HCT116 (cell line): ENCODE measurements at regions not wholly inside any gene's neighbourhood (a gene's known extent, or its start where the extent isn't known, plus 50 kb on each side); places are given as distances from the start of the nearest gene placed in this dataset.

Experiments
- ATAC-seq: fragments of 200-7000 bp; cut with Tn5 transposase; 2 replicates; pipeline ENCODE4 v1.9.1; 2020; ENCODE audit warnings: mild to moderate bottlenecking, moderate library complexity
- BruUV-seq: library from RNA; stranded (reverse); fragments of 400-500 nt; replicated peaks from 2 replicates; lab custom pipeline; 2021; lab: Mats Ljungman, UMichigan
- CTCF ChIA-PET: fragments of 300-600 bp; sonication (Branson Sonifier 250); formaldehyde crosslinking; loops from one replicate; lab custom pipeline; 2021; ENCODE audit warnings: antibody characterized with exemption; lab: Charles Lee
- POLR2A ChIA-PET: fragments of 300-600, 350-600 bp; sonication (Branson Sonifier 250); formaldehyde crosslinking; loops from one replicate; lab custom pipeline; 2021; ENCODE audit warnings: antibody characterized with exemption; lab: Charles Lee
- RAD21 ChIA-PET, 2 experiments: fragments of 300-600 bp; sonication (Branson Sonifier 250); formaldehyde crosslinking; loops; one replicate each; lab custom pipeline; 2023; ENCODE audit warnings: low total read pairs in 2 of 2; ENCODE audit not compliant: uncharacterized antibody in 2 of 2, unreplicated experiment in 2 of 2, low non-redundant PET in 1 of 2; lab: Charles Lee
- DNase-seq: peaks from one replicate; pipeline ENCODE4 v3.0.0-alpha.2; 2010; ENCODE audit warnings: low read depth, low spot score
- H2AFZ ChIP-seq: fragments of 200-600 bp; shearing (Covaris generic), sonication (generic); 2 replicates; pipeline ENCODE4 v1.6.1; 2017; ENCODE audit warnings: low read depth, mixed run types, mixed read lengths, antibody characterized with exemption, low read length; ENCODE audit not compliant: poor library complexity, severe bottlenecking
- H3K27ac ChIP-seq: 2 replicates; pipeline ENCODE4 v1.5.1; 2012; ENCODE audit warnings: low read depth, low read length
- H3K27me3 ChIP-seq: fragments of 200-600 bp; sonication (generic); 2 replicates; pipeline ENCODE4 v1.6.1; 2016; ENCODE audit warnings: mixed run types, low read length, mixed read lengths; ENCODE audit not compliant: insufficient read depth
- H3K36me3 ChIP-seq, 2 experiments: fragments of 200-500 bp in 1 of 2; fragments of 200-600 bp in 1 of 2; sonication (Bioruptor generic) in 1 of 2; sonication (generic) in 1 of 2; 2 replicates each; pipeline versions ENCODE4 v1.5.1 to v1.6.1; 2014 to 2016; ENCODE audit warnings: low read length in 2 of 2, inconsistent platforms in 1 of 2, mixed read lengths in 1 of 2, mixed run types in 1 of 2; ENCODE audit not compliant: insufficient read depth in 2 of 2, control insufficient read depth in 1 of 2
- H3K4me1 ChIP-seq, 2 experiments: fragments of 200-600 bp in 1 of 2; sonication (generic) in 1 of 2; 2 replicates each; pipeline versions ENCODE4 v1.5.1 to v1.6.1; 2012 to 2017; ENCODE audit warnings: low read length in 2 of 2, inconsistent platforms in 1 of 2, mild to moderate bottlenecking in 1 of 2, mixed read lengths in 1 of 2, mixed run types in 1 of 2, moderate library complexity in 1 of 2; ENCODE audit not compliant: insufficient read depth in 2 of 2, control insufficient read depth in 1 of 2
- H3K4me2 ChIP-seq: fragments of 200-600 bp; sonication (generic); 2 replicates; pipeline ENCODE4 v1.6.1; 2017; ENCODE audit warnings: mixed run types, low read length, mixed read lengths
- H3K4me3 ChIP-seq, 2 experiments: fragments of 200-600 bp in 1 of 2; sonication (generic) in 1 of 2; replicated peaks in 1 of 2; 2 replicates each; pipeline ENCODE4 v1.5.1; 2011 to 2016; ENCODE audit warnings: low read length in 2 of 2, control low read depth in 1 of 2, low read depth in 1 of 2, mild to moderate bottlenecking in 1 of 2, mixed read lengths in 1 of 2, mixed run types in 1 of 2
- H3K79me2 ChIP-seq: fragments of 200-600 bp; sonication (generic); 2 replicates; pipeline ENCODE4 v1.6.1; 2017; ENCODE audit warnings: mild to moderate bottlenecking, mixed run types, low read length, moderate library complexity, mixed read lengths; ENCODE audit not compliant: insufficient read depth
- H3K9ac ChIP-seq: fragments of 200-600 bp; sonication (generic); 2 replicates; pipeline ENCODE4 v1.6.1; 2016; ENCODE audit warnings: low read length, mixed read lengths
- H3K9me2 ChIP-seq: fragments of 200-600 bp; sonication (generic), shearing (Covaris generic); 2 replicates; pipeline ENCODE4 v1.6.1; 2017; ENCODE audit warnings: mixed run types, mild to moderate bottlenecking, moderate library complexity; ENCODE audit not compliant: insufficient read depth
- H3K9me3 ChIP-seq, 2 experiments: fragments of 200-500 bp in 1 of 2; fragments of 200-600 bp in 1 of 2; sonication (Bioruptor generic) in 1 of 2; sonication (generic) in 1 of 2; 2 replicates each; pipeline ENCODE4 v1.6.1; 2014 to 2017; ENCODE audit warnings: low read length in 2 of 2, mixed read lengths in 2 of 2, inconsistent platforms in 1 of 2, low read depth in 1 of 2, mild to moderate bottlenecking in 1 of 2, mixed run types in 1 of 2, moderate library complexity in 1 of 2; ENCODE audit not compliant: control insufficient read depth in 1 of 2, insufficient read depth in 1 of 2
- H4K20me1 ChIP-seq: fragments of 200-600 bp; sonication (generic), shearing (Covaris generic); 2 replicates; pipeline ENCODE4 v1.6.1; 2017; ENCODE audit warnings: mixed run types, mild to moderate bottlenecking, moderate library complexity; ENCODE audit not compliant: insufficient read depth
- CBX3 ChIP-seq: IDR thresholded peaks from 2 replicates; pipeline ENCODE4 v1.6.1; 2012; ENCODE audit warnings: low read depth
- CTCF ChIP-seq, 3 experiments: fragments of 200-600 bp in 1 of 3; sonication (generic) in 1 of 3; IDR thresholded peaks in 2 of 3; conservative IDR thresholded peaks in 1 of 3; 2 replicates each; pipeline ENCODE4 v1.5.1; 2012 to 2017; ENCODE audit warnings: low read depth in 2 of 3, low read length in 2 of 3, antibody characterized with exemption in 1 of 3, borderline replicate concordance in 1 of 3, control low read depth in 1 of 3, mild to moderate bottlenecking in 1 of 3, mixed read lengths in 1 of 3, mixed run types in 1 of 3, moderate library complexity in 1 of 3; ENCODE audit not compliant: insufficient read depth in 1 of 3
- EGR1 ChIP-seq: IDR thresholded peaks from 2 replicates; pipeline ENCODE4 v1.6.1; 2012; ENCODE audit warnings: low read depth
- EZH2 ChIP-seq: fragments of 200-600 bp; sonication (generic); IDR thresholded peaks from 2 replicates; pipeline ENCODE4 v1.6.1; 2017; ENCODE audit warnings: antibody characterized with exemption, mixed run types
- JUND ChIP-seq: IDR thresholded peaks from 2 replicates; pipeline ENCODE4 v1.6.1; 2012
- POLR2AphosphoS5 ChIP-seq: IDR thresholded peaks from 2 replicates; pipeline ENCODE4 v1.6.1; 2011; ENCODE audit warnings: mild to moderate bottlenecking, low read depth, low read length, moderate library complexity
- RAD21 ChIP-seq: IDR thresholded peaks from 2 replicates; pipeline ENCODE4 v1.6.1; 2012; ENCODE audit warnings: low read depth, mild to moderate bottlenecking
- REST ChIP-seq: IDR thresholded peaks from 2 replicates; pipeline ENCODE4 v1.6.1; 2012; ENCODE audit warnings: low read depth
- SRF ChIP-seq: IDR thresholded peaks from 2 replicates; pipeline ENCODE4 v1.6.1; 2012; ENCODE audit warnings: low read depth
- TCF7L2 ChIP-seq: IDR thresholded peaks from 2 replicates; pipeline ENCODE4 v1.7.0; 2011; ENCODE audit warnings: borderline replicate concordance, inconsistent platforms; ENCODE audit not compliant: insufficient read depth, insufficient read length; ENCODE audit errors: extremely low read depth
- YY1 ChIP-seq: IDR thresholded peaks from 2 replicates; pipeline ENCODE4 v1.6.1; 2011; ENCODE audit warnings: low read length, low read depth, moderate library complexity, mild to moderate bottlenecking; ENCODE audit not compliant: insufficient replicate concordance; ENCODE audit errors: extremely low read depth
- ZFX ChIP-seq: fragments of 450-650 bp; IDR thresholded peaks from 2 replicates; pipeline ENCODE4 v1.6.1; 2017
- ZNF274 ChIP-seq: fragments of 200-500 bp; sonication (Bioruptor generic); IDR thresholded peaks from 2 replicates; pipeline ENCODE4 v1.6.1; 2014; ENCODE audit warnings: mild to moderate bottlenecking, low read depth, low read length, inconsistent platforms
- intact Hi-C: fragments of 100-400 bp; cut with micrococcal nuclease; formaldehyde crosslinking; loops from 2 replicates; pipeline ENCODE4 v1.10.0; 2022
- TF ChIP-seq, protein P1 (sequence below): IDR thresholded peaks from 2 replicates; pipeline ENCODE4 v1.6.1; 2012
- TF ChIP-seq, protein P2 (sequence below): IDR thresholded peaks from 2 replicates; pipeline ENCODE4 v1.6.1; 2012

GRCh38 chr7:153432063-153432462 is 620.1 kb upstream of the DPP6 start:
- Histone ChIP-seq H3K27ac (no peak overlapping the region), H3K79me2 (no peaks in the 10 kb centered on the region), H3K9me3 (peaks cover 6 to 11% of the 10 kb centered on the region in 2 experiments; a peak in 2 of 4 replicates), H3K9ac (no peak overlapping the region), H3K4me1 (no peaks in the 10 kb centered on the region), H3K4me2 (no peak overlapping the region)
- ATAC-seq = no peak
- TF ChIP-seq CBX3 (no peak), ZNF274 (no peak), YY1 (no peak), EZH2 (no peak), JUND (no peak), EGR1 (no peak), RAD21 (no peak), SRF (no peak), CTCF (IDR thresholded peaks at IDR 0.05 in 2 of 3, conservative IDR thresholded peaks at IDR 0.05 in 1 of 3; ENCODE audit: borderline replicate concordance in 1 of 3, insufficient read depth in 1 of 3, low read depth in 2 of 3, low read length in 2 of 3) (no peak), POLR2AphosphoS5 (no peak), TCF7L2 (no peak), REST (no peak), ZFX (no peak)
- TF ChIP-seq, protein P1, sequence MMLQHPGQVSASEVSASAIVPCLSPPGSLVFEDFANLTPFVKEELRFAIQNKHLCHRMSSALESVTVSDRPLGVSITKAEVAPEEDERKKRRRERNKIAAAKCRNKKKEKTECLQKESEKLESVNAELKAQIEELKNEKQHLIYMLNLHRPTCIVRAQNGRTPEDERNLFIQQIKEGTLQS = no peak
- TF ChIP-seq, protein P2, sequence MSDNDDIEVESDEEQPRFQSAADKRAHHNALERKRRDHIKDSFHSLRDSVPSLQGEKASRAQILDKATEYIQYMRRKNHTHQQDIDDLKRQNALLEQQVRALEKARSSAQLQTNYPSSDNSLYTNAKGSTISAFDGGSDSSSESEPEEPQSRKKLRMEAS = no peak
- TF ChIP-seq, all 23 proteins: peak for 0
- no peak for DNase-seq
- ChIA-PET RAD21 (no interaction called here), CTCF (no interaction called here), POLR2A (no interaction called here)
- Histone ChIP-seq H2AFZ (no peak overlapping the region), H3K36me3 (no peaks in the 10 kb centered on the region), H3K27me3 (no peaks in the 10 kb centered on the region), H4K20me1 (no peaks in the 10 kb centered on the region), H3K4me3 (no peak overlapping the region), H3K9me2 (no peaks in the 10 kb centered on the region)
- intact Hi-C loops = no loop called here
- no TSS peak for BruUV-seq
